ENCODE measurements at regions not wholly inside any gene's neighbourhood (a gene's known extent, or its start where the extent isn't known, plus 50 kb on each side); places are given as distances from the start of the nearest gene placed in this dataset.

- Histone ChIP-seq H3K4me1 (ENCODE audit: insufficient read depth) (peaks cover 2% of the 10 kb centered on the region), H3K79me2 (no peaks in the 10 kb centered on the region), H3K9me2 (replicated peaks; ENCODE audit: insufficient read depth) (no peaks in the 10 kb centered on the region), H3K9me3 (ENCODE audit: low read depth) (no peaks in the 10 kb centered on the region), H4K20me1 (ENCODE audit: insufficient read depth, poor library complexity, severe bottlenecking) (no peaks in the 10 kb centered on the region), H3K4me3 (no peak overlapping the region), H3K36me3 (replicated peaks; ENCODE audit: insufficient read depth, low read depth) (no peaks in the 10 kb centered on the region), H3K4me2 (no peak overlapping the region), H3K27ac (no peak overlapping the region), H2AFZ (no peak overlapping the region), H3K27me3 (no peaks in the 10 kb centered on the region)
- 55% methylated on average over 1 of the region's 1 CpG for WGBS (ENCODE audit: low lambda C conversion rate, missing lambda C conversion rate)
- DNase-seq (ENCODE audit: low spot score), result no peak
- TF ChIP-seq CTCF (IDR thresholded peaks at IDR 0.05; ENCODE audit: poor library complexity), result no peak
- no peak for TF ChIP-seq EZH2phosphoT487 (IDR thresholded peaks at IDR 0.05; ENCODE audit: low read depth, severe bottlenecking, unreplicated experiment)
- TF ChIP-seq EZH2 (IDR thresholded peaks at IDR 0.05; ENCODE audit: borderline replicate concordance), result no peak
Measured at GRCh38 chr13:40251343-40252032, 415.0 kb downstream of the FOXO1 start.

- no peak overlapping the region for H2AFZ ChIP-seq
- no peaks in the 10 kb centered on the region for H3K9me3 ChIP-seq (ENCODE audit: low read depth)
- H4K20me1 ChIP-seq (ENCODE audit: insufficient read depth, poor library complexity, severe bottlenecking), result no peaks in the 10 kb centered on the region
- TF ChIP-seq CTCF (IDR thresholded peaks at IDR 0.05; ENCODE audit: poor library complexity) (no peak), EZH2 (IDR thresholded peaks at IDR 0.05; ENCODE audit: borderline replicate concordance) (no peak), EZH2phosphoT487 (IDR thresholded peaks at IDR 0.05; ENCODE audit: low read depth, severe bottlenecking, unreplicated experiment) (no peak)
- no peak overlapping the region for H3K27ac ChIP-seq
- peaks cover 2% of the 10 kb centered on the region for H3K4me1 ChIP-seq (ENCODE audit: insufficient read depth)
- no peak for DNase-seq (ENCODE audit: low spot score)
- H3K4me3 ChIP-seq, result no peak overlapping the region
- H3K27me3 ChIP-seq, result no peaks in the 10 kb centered on the region
- no peak overlapping the region for H3K4me2 ChIP-seq
- H3K9me2 ChIP-seq (replicated peaks; ENCODE audit: insufficient read depth), result no peaks in the 10 kb centered on the region
- H3K36me3 ChIP-seq (replicated peaks; ENCODE audit: insufficient read depth, low read depth), result no peaks in the 10 kb centered on the region
- WGBS (ENCODE audit: low lambda C conversion rate, missing lambda C conversion rate), result 90% methylated on average over 3 of the region's 3 CpGs
- H3K79me2 ChIP-seq, result no peaks in the 10 kb centered on the region
Measured at GRCh38 chr13:40252241-40252640, 414.2 kb downstream of the FOXO1 start.

GRCh38 chr13:40252676-40253075 is 413.8 kb downstream of the FOXO1 start:
- no peak overlapping the region for H3K4me2 ChIP-seq

More at GRCh38 chr13:40252676-40253075, 413.8 kb downstream of the FOXO1 start:
- H2AFZ ChIP-seq, result no peak overlapping the region
- H4K20me1 ChIP-seq (ENCODE audit: insufficient read depth, poor library complexity, severe bottlenecking), result no peaks in the 10 kb centered on the region
- H3K9me2 ChIP-seq (replicated peaks; ENCODE audit: insufficient read depth), result no peaks in the 10 kb centered on the region
- no peaks in the 10 kb centered on the region for H3K9me3 ChIP-seq (ENCODE audit: low read depth)
- no peak for TF ChIP-seq CTCF (IDR thresholded peaks at IDR 0.05; ENCODE audit: poor library complexity)
- WGBS (ENCODE audit: low lambda C conversion rate, missing lambda C conversion rate), result 93% methylated on average over 3 of the region's 3 CpGs
- no peaks in the 10 kb centered on the region for H3K79me2 ChIP-seq
- no peak for DNase-seq (ENCODE audit: low spot score)
- H3K4me3 ChIP-seq, result no peak overlapping the region
- H3K27ac ChIP-seq, result no peak overlapping the region
- H3K27me3 ChIP-seq, result no peaks in the 10 kb centered on the region
- no peaks in the 10 kb centered on the region for H3K36me3 ChIP-seq (replicated peaks; ENCODE audit: insufficient read depth, low read depth)
- H3K4me1 ChIP-seq (ENCODE audit: insufficient read depth), result peaks cover 2% of the 10 kb centered on the region
